A673 (cell line): ENCODE measurements at regions not wholly inside any gene's neighbourhood (a gene's known extent, or its start where the extent isn't known, plus 50 kb on each side); places are given as distances from the start of the nearest gene placed in this dataset.

Experiments used
- BruUV-seq: library from RNA; stranded (reverse); fragments of 400-500 nt; replicated peaks from 2 replicates; lab custom pipeline; 2021; lab: Mats Ljungman, UMichigan
- CTCF ChIA-PET: fragments of 300-600 bp; sonication (Branson Sonifier 250); formaldehyde crosslinking; loops from one replicate; lab custom pipeline; 2022; ENCODE audit warnings: antibody characterized with exemption; lab: Charles Lee
- POLR2A ChIA-PET: fragments of 300-600 bp; sonication (Branson Sonifier 250); formaldehyde crosslinking; loops from one replicate; lab custom pipeline; 2022; ENCODE audit warnings: antibody characterized with exemption; ENCODE audit not compliant: low non-redundant PET; lab: Charles Lee
- DNase-seq: peaks from one replicate; pipeline ENCODE4 v3.0.0-alpha.2; 2015; ENCODE audit warnings: low spot score
- H3K27ac ChIP-seq: fragments of 200-600 bp; sonication (generic); 2 replicates; pipeline ENCODE4 v1.5.1; 2016; ENCODE audit warnings: mixed run types, low read depth, mild to moderate bottlenecking, mixed read lengths, antibody characterized with exemption, low read length; ENCODE audit not compliant: poor library complexity, severe bottlenecking
- H3K27me3 ChIP-seq: fragments of 200-600 bp; sonication (generic); replicated peaks from 2 replicates; pipeline ENCODE4 v1.6.1; 2017; ENCODE audit warnings: mixed run types, low read depth, mild to moderate bottlenecking, mixed read lengths, antibody characterized with exemption, low read length; ENCODE audit not compliant: insufficient read depth, poor library complexity
- H3K36me3 ChIP-seq: fragments of 200-600 bp; sonication (generic); 2 replicates; pipeline ENCODE4 v1.6.1; 2016; ENCODE audit warnings: mixed run types, mild to moderate bottlenecking, mixed read lengths, antibody characterized with exemption, low read length; ENCODE audit not compliant: insufficient read depth, poor library complexity, severe bottlenecking
- H3K4me1 ChIP-seq: fragments of 200-600 bp; sonication (generic); 2 replicates; pipeline ENCODE4 v1.6.1; 2017; ENCODE audit warnings: mixed run types, mild to moderate bottlenecking, mixed read lengths, antibody characterized with exemption, low read length; ENCODE audit not compliant: insufficient read depth, poor library complexity, severe bottlenecking
- H3K4me3 ChIP-seq: fragments of 200-600 bp; sonication (generic); 2 replicates; pipeline ENCODE4 v1.5.1; 2016; ENCODE audit warnings: low read depth, mixed run types, mild to moderate bottlenecking, mixed read lengths, low read length; ENCODE audit not compliant: poor library complexity, severe bottlenecking
- H3K9me3 ChIP-seq: fragments of 200-600 bp; sonication (generic); 2 replicates; pipeline ENCODE4 v1.6.1; 2016; ENCODE audit warnings: mixed run types, low read depth, mild to moderate bottlenecking, mixed read lengths, antibody characterized with exemption, low read length; ENCODE audit not compliant: poor library complexity, severe bottlenecking
- EZH2 ChIP-seq: fragments of 200-600 bp; sonication (generic); IDR thresholded peaks from 2 replicates; pipeline ENCODE4 v1.6.1; 2017; ENCODE audit warnings: borderline replicate concordance, low read depth, mild to moderate bottlenecking, mixed read lengths, antibody characterized with exemption, low read length; ENCODE audit not compliant: poor library complexity, severe bottlenecking
- intact Hi-C: fragments of 100-400 bp; cut with micrococcal nuclease; formaldehyde crosslinking; loops from one replicate; pipeline ENCODE4 v1.10.0; 2022; ENCODE audit not compliant: unreplicated experiment
- TF ChIP-seq, protein P1 (sequence below): fragments of 300-800, 200-600 bp; sonication (generic); conservative IDR thresholded peaks from 2 replicates; pipeline ENCODE4 v1.5.1; 2017; ENCODE audit warnings: low read depth, mild to moderate bottlenecking, antibody characterized with exemption, low read length, moderate library complexity, mixed read lengths

DNA sequence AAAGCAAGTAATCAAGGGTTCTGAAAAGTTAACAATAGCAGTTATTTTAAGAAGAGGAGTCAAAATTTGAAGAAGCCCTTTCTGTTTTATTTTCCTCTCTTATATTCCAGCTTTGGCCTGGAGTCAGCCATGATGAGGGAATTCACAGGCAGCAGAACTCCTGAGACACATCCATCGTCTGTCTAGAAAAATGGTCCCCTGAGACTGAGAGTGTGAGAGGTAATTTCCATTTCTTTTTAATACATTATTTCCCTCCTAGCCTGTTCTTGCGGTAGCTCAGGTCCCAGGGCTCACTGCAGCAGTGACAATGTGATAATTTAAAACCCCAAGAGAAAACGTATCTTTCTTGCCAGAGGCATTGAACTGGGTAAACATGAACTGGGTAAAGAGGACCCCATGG is 296.0 kb downstream of the SMOC2 start:
- no peaks in the 10 kb centered on the region for H3K27me3 ChIP-seq
- no peak overlapping the region for H3K4me3 ChIP-seq
- ChIA-PET POLR2A (no interaction called here), CTCF (no interaction called here)
- H3K9me3 ChIP-seq, result peaks cover 9% of the 10 kb centered on the region
- TF ChIP-seq EZH2, result no peak
- TF ChIP-seq, protein P1, sequence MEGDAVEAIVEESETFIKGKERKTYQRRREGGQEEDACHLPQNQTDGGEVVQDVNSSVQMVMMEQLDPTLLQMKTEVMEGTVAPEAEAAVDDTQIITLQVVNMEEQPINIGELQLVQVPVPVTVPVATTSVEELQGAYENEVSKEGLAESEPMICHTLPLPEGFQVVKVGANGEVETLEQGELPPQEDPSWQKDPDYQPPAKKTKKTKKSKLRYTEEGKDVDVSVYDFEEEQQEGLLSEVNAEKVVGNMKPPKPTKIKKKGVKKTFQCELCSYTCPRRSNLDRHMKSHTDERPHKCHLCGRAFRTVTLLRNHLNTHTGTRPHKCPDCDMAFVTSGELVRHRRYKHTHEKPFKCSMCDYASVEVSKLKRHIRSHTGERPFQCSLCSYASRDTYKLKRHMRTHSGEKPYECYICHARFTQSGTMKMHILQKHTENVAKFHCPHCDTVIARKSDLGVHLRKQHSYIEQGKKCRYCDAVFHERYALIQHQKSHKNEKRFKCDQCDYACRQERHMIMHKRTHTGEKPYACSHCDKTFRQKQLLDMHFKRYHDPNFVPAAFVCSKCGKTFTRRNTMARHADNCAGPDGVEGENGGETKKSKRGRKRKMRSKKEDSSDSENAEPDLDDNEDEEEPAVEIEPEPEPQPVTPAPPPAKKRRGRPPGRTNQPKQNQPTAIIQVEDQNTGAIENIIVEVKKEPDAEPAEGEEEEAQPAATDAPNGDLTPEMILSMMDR, result no peak
- no peak overlapping the region for H3K27ac ChIP-seq
- BruUV-seq, result no TSS peak
- no peak for DNase-seq
- no peaks in the 10 kb centered on the region for H3K4me1 ChIP-seq
- intact Hi-C loops, result no loop called here
- H3K36me3 ChIP-seq, result no peaks in the 10 kb centered on the region

DNA sequence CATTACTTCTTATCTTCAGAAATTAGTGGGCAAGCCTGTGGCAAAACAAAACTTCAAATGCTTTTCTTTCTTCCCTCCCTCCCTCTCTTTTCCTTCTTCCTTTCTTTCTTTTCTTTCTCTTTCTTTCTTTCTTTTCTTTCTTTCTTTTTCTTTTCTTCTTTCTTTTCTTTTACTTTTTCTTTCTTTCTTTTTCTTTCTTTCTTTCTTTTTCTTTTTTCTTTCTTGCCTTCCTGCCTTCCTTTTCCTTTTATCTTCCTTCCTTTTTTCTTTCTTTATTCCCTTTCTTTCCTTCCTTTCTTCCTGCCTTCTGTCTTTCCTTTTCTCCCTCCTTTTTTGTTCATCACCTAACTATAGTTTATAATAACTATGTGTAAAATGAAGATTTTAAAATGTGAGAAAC is 295.1 kb downstream of the SMOC2 start:
- Histone ChIP-seq H3K27ac (no peak overlapping the region), H3K36me3 (no peaks in the 10 kb centered on the region), H3K4me1 (no peaks in the 10 kb centered on the region), H3K9me3 (peaks cover 9% of the 10 kb centered on the region), H3K27me3 (no peaks in the 10 kb centered on the region), H3K4me3 (no peak overlapping the region)
- intact Hi-C loops, result no loop called here
- BruUV-seq, result no TSS peak
- ChIA-PET POLR2A (no interaction called here), CTCF (no interaction called here)
- TF ChIP-seq EZH2, result no peak
- TF ChIP-seq, protein P1, result no peak
- DNase-seq, result no peak

DNA sequence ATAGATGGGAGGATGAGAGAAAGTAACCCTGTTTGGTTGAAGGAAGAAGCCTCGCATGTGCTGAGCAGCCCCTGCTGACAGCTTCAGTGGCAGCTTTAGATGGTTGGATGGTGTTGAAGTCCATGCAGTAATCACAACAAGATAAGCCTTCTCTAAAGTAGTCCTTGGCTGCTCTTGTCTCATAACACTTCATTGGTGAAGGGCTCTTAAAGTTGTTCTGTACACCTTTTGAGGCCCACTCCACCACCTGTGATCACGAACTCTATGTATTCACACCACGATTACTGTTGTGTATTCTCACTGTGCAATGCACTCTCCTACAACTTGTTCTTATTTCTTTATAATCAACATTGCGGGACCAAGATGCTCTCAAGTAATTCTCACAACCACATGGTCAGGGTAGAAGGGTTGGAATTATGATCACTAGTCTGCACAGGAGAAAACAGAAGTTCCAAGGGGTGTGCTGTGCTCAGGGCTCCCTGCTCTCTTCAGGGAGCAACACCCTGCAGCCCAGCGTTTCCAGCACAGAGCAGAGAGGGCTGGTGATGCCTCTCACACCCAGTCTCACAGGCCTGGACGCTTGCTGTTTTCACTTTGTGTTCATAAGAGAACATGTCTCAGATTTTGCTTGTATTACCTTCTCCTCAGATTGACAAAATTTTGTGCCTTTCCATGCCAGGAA is 294.4 kb downstream of the SMOC2 start:
- POLR2A ChIA-PET, result no interaction called here
- CTCF ChIA-PET, result no interaction called here
- Histone ChIP-seq H3K27ac (no peak overlapping the region), H3K9me3 (peaks cover 9% of the 10 kb centered on the region), H3K4me3 (no peak overlapping the region), H3K4me1 (no peaks in the 10 kb centered on the region), H3K27me3 (no peaks in the 10 kb centered on the region), H3K36me3 (no peaks in the 10 kb centered on the region)
- intact Hi-C loops, result no loop called here
- TF ChIP-seq, protein P1, result no peak
- no peak for TF ChIP-seq EZH2
- no TSS peak for BruUV-seq
- DNase-seq, result no peak
